ENCODE measurements at regions not wholly inside any gene's neighbourhood (a gene's known extent, or its start where the extent isn't known, plus 50 kb on each side); places are given as distances from the start of the nearest gene placed in this dataset.
"Not testable (repeated sequence)": the region's sequence is repeated elsewhere in the genome, so short reads cannot be mapped to it uniquely, and the experiment has no call there.

- intact Hi-C loops (cut with DNase I), result no loop called here
- DNase-seq, result no peak
These were observed 455.9 kb downstream of the TYW1 start for GRCh38 chr7:67452516-67453026.

GRCh38 chr7:67453580-67454380, 457.1 kb downstream of the TYW1 start:
- intact Hi-C loops (cut with DNase I), result no loop called here
- peak in 7 of 42 donors; percentile 3 to 47 (median 12) for DNase-seq

- DNase-seq, result no peak
- intact Hi-C loops (cut with DNase I), result no loop called here
These were observed 458.9 kb downstream of the TYW1 start for GRCh38 chr7:67455508-67455907.

- intact Hi-C loops (cut with DNase I), result no loop called here
- DNase-seq, result peak in 13 of 42 donors; percentile 6 to 50 (median 14)
These were observed 466.2 kb downstream of the TYW1 start for GRCh38 chr7:67462781-67463191.

GRCh38 chr7:67463316-67463715, 466.7 kb downstream of the TYW1 start:
- intact Hi-C loops (cut with DNase I), result no loop called here
- no peak for DNase-seq

GRCh38 chr7:67463983-67464382, 467.4 kb downstream of the TYW1 start:
- DNase-seq, result peak in 3 of 42 donors; percentile 4 to 31 (median 16)
- intact Hi-C loops (cut with DNase I), result no loop called here

GRCh38 chr7:67466109-67466508, 469.5 kb downstream of the TYW1 start:
- intact Hi-C loops (cut with DNase I), result no loop called here
- DNase-seq, result no peak

GRCh38 chr7:67470256-67470751, 473.7 kb downstream of the TYW1 start:
- DNase-seq, result peak in 34 of 42 donors; percentile 3 to 75 (median 34)

GRCh38 chr7:67475293-67475692, 478.7 kb downstream of the TYW1 start:
- no peak for DNase-seq
- intact Hi-C loops (cut with DNase I), result no loop called here

More at GRCh38 chr7:67470256-67470751, 473.7 kb downstream of the TYW1 start:
- intact Hi-C loops (cut with DNase I), result no loop called here

GRCh38 chr7:67478066-67478465, 481.4 kb downstream of the TYW1 start:
- intact Hi-C loops (cut with DNase I), result no loop called here
- no peak for DNase-seq

GRCh38 chr7:67484244-67484751, 487.7 kb downstream of the TYW1 start:
- intact Hi-C loops (cut with DNase I), result loop anchor here (10.0 kb wide), 1 partner anchor 109 kb away; no protein-coding TSS in a partner anchor

GRCh38 chr7:67486401-67486800, 489.8 kb downstream of the TYW1 start:
- no peak for DNase-seq
- intact Hi-C loops (cut with DNase I), result loop anchor here (10.0 kb wide), 1 partner anchor 112 kb away; no protein-coding TSS in a partner anchor

More at GRCh38 chr7:67484244-67484751, 487.7 kb downstream of the TYW1 start:
- DNase-seq, result peak; percentile 32 to 86 (median 66)

GRCh38 chr7:67487316-67487715, 490.7 kb downstream of the TYW1 start:
- intact Hi-C loops (cut with DNase I), result loop anchor here (10.0 kb wide), 1 partner anchor 113 kb away; no protein-coding TSS in a partner anchor
- no peak for DNase-seq

GRCh38 chr7:67489881-67490280, 493.2 kb downstream of the TYW1 start:
- no peak for DNase-seq
- intact Hi-C loops (cut with DNase I), result loop anchor here (10.0 kb wide), 1 partner anchor 115 kb away; no protein-coding TSS in a partner anchor

- DNase-seq, result peak in 2 of 42 donors; percentile 2 to 5
- intact Hi-C loops (cut with DNase I), result no loop called here
These were observed 496.7 kb downstream of the TYW1 start for GRCh38 chr7:67493366-67493765.

GRCh38 chr7:67496589-67496988, 500.0 kb downstream of the TYW1 start:
- intact Hi-C loops (cut with DNase I), result no loop called here
- DNase-seq, result peak in 3 of 42 donors; percentile 8 to 18 (median 17)

- intact Hi-C loops (cut with DNase I), result not testable (repeated sequence)
These were observed 501.3 kb downstream of the TYW1 start for GRCh38 chr7:67497914-67498313.

GRCh38 chr7:67502929-67503328, 506.3 kb downstream of the TYW1 start:
- intact Hi-C loops (cut with DNase I), result no loop called here
- no peak for DNase-seq

More at GRCh38 chr7:67497914-67498313, 501.3 kb downstream of the TYW1 start:
- DNase-seq, result not testable (repeated sequence)

GRCh38 chr7:67505449-67505848, 508.8 kb downstream of the TYW1 start:
- intact Hi-C loops (cut with DNase I), result no loop called here
- no peak for DNase-seq

GRCh38 chr7:67512481-67512880, 515.8 kb downstream of the TYW1 start:
- intact Hi-C loops (cut with DNase I), result no loop called here
- peak in 31 of 42 donors; percentile 12 to 77 (median 37) for DNase-seq

Measured in head of caudate nucleus (tissue), 42 donors.